OCI-LY1 (cell line): ENCODE measurements at regions not wholly inside any gene's neighbourhood (a gene's known extent, or its start where the extent isn't known, plus 50 kb on each side); places are given as distances from the start of the nearest gene placed in this dataset.

Source experiments
- CTCF ChIP-seq: fragments of 200-600 bp; sonication (generic), shearing (Covaris generic); IDR thresholded peaks from 2 replicates; pipeline ENCODE4 v1.5.1; 2017; ENCODE audit warnings: mild to moderate bottlenecking, antibody characterized with exemption, low read length, moderate library complexity, mixed read lengths
- EZH2 ChIP-seq: fragments of 200-600 bp; sonication (generic), shearing (Covaris generic); IDR thresholded peaks from 2 replicates; pipeline ENCODE4 v1.8.0; 2017; ENCODE audit warnings: borderline replicate concordance, mixed run types, mild to moderate bottlenecking, antibody characterized with exemption, low read length, moderate library complexity, mixed read lengths

- no peak for TF ChIP-seq CTCF
- no peak for TF ChIP-seq EZH2
These were observed 958.3 kb downstream of the GALC start for GRCh38 chr14:87034680-87035079.
